ENCODE measurements at regions not wholly inside any gene's neighbourhood (a gene's known extent, or its start where the extent isn't known, plus 50 kb on each side); places are given as distances from the start of the nearest gene placed in this dataset.

- no peak for DNase-seq (ENCODE audit: low read depth in 2 of 2)
These were observed 319.1 kb downstream of the BRD1 start for GRCh38 chr22:49508561-49508960.

DNA sequence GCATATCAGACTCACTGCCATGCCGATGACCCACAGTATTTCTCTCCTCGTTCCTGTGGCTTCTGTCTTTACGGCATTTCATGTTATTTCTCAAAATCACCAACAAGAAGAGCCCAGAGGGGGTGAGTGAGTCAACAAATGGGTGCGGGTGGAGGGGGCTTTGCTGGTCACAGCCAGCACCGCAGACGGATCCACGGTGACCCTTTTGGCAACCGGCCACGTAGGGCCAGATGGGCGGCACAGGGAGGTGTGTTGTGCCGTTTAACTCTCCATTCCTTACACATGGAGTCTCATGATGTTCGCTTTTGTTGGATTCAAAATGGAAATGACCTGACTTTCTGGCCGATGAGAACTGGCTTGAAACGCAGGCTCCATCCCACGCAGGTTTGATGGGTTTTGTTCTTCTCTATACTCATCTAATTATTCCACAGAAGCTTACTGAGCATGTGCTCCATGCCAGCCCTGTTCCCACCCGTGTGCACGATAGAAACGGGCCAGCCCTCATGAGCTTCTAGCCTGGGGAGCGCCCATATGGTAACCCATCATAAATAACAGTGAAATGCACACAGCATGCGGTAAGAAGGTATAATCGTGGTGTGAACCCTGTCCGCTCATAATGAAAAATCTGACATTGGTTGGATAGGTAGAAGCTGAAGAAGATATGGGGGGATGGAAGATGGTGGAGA lies 319.9 kb downstream of the BRD1 start:
- no peak for DNase-seq (ENCODE audit: low read depth in 2 of 2)

GRCh38 chr22:49506010-49506400 lies 321.7 kb downstream of the BRD1 start:
- no peak for DNase-seq (ENCODE audit: low read depth in 2 of 2)

- no peak for DNase-seq (ENCODE audit: low read depth in 2 of 2)
These were observed 322.2 kb downstream of the BRD1 start for GRCh38 chr22:49505337-49506009.

- DNase-seq (ENCODE audit: low read depth in 2 of 2): no peak
These were observed 323.7 kb downstream of the BRD1 start for GRCh38 chr22:49503896-49504521.

DNA sequence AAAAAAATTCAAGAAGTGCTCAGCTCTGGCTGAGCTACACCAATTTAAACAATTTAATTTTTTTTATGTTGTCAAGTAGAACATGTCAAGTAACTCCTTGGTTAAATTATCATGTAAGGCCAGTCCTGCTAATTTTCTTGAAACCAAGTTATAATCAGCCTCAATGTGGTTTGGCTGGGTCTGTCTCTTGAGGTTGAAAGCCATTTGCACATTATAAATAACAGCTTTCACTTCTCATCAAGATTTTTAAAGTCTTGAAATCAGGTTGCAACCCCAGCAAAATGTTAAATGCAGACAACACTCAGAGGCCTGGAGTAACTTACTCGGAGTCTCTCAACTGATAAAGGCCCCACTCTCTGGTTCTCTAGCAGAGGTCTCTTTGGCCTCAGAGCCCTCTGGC lies 324.4 kb downstream of the BRD1 start:
- no peak for DNase-seq (ENCODE audit: low read depth in 2 of 2)

DNA sequence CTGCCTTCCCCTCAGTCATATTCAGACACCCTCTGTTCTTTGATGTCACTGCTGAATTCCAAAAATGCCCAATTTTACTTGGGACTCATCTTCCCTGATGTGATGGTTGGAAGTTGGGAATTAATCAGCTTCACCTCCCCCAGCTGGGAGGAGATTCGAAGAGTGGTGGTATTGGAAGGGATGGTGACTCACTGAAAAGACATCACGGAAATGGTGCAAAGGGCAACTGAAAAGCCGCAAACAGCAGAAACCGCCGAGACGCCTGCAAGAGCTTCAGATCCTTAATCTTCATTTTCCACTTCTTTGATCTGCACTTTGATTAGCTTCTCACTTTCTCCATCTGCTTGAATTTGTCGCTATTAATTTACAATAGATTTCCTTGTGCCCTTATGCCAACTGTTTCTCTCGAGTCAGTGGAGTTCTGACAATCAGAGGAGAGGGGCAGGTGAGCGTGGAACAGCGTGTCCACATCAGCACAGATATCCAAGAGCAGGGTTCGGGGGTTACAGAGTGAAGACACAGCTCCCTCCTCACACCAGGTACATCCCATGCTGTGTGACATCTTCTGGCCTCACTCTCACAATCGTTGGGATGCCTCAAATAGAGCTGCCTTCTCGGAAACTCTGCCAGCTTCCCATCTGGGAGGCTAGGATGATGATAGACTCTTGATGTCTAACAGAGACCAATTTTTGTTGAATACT lies 325.4 kb downstream of the BRD1 start:
- no peak for DNase-seq (ENCODE audit: low read depth in 2 of 2)

DNA sequence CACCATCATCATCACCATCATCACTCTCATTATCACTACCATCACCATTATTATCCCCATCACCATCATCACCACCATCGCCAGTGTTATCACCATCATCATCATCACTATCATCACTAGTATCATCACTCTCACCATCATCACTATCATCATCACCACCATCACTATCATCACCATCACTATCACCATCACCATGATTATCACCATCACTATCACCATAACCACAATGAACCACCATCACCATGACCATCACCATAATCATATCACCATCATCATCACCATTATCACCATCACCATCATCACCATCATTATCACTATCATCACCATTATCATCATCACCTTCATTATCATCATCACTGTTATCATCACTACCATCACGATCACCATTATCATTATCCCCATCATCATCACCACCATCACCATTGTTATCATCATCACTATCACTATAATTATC lies 326.7 kb downstream of the BRD1 start:
- DNase-seq (ENCODE audit: low read depth in 2 of 2): no peak

- no peak for DNase-seq (ENCODE audit: low read depth in 2 of 2)
These were observed 327.6 kb downstream of the BRD1 start for GRCh38 chr22:49500076-49500460.

DNA sequence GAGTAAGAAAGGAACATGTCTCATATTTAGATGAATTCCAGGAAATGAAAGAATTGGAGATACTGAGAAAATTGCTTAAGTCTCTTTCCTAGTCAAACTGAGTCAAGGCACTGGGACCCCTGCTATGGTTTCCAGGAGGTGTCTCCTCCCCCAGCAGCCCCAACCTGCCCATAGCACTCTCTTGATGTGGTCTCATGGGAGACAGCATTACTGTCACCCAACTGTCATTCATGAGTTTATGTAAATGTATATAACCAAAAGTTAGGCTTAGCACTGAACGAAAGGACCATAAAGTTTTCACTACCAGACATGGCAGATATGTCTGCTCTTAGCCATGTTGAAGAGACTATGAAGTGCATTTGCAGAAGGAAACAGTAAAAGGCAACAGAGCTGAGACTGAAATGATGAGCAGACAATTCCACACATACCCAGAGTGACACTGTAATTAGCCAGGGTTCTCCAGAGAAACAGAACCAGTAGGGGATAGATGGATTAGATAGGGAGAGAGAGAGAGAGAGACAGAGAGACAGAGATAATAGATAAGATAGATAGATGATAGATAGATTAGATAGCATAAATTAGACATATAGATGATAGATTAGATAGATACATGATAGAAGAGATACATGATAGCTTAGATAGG lies 328.1 kb downstream of the BRD1 start:
- DNase-seq (ENCODE audit: low read depth in 2 of 2): no peak

- no peak for DNase-seq (ENCODE audit: low read depth in 2 of 2)
These were observed 330.4 kb downstream of the BRD1 start for GRCh38 chr22:49497266-49497665.

GRCh38 chr22:49494555-49494954 lies 333.1 kb downstream of the BRD1 start:
- no peak for DNase-seq (ENCODE audit: low read depth in 2 of 2)

DNA sequence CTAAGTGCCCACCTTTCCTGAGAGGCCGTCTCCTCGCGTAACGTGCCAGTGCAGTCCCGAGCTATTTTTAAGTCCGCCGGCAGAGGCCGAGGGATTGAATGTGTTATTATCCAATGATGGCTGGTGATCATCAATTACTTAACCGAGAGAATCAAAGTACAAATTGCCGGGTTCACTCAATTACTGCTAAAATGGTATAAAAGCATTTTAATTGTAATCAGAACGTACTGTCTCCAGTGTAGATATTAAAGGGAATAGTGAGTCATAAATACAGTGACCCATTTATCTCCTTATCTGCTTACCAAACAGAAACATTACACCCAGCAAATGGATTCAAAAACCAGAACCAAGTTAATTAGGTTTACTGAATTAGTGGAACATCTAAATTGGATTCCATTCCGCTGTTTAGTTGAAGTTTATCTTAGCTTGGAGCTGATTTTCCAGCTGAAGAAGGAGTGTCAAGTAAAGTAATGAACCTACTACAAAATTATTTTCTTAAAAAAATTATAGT lies 334.9 kb downstream of the BRD1 start:
- no peak for DNase-seq (ENCODE audit: low read depth in 2 of 2)

GRCh38 chr22:49492308-49492707 lies 335.4 kb downstream of the BRD1 start:
- no peak for DNase-seq (ENCODE audit: low read depth in 2 of 2)

DNA sequence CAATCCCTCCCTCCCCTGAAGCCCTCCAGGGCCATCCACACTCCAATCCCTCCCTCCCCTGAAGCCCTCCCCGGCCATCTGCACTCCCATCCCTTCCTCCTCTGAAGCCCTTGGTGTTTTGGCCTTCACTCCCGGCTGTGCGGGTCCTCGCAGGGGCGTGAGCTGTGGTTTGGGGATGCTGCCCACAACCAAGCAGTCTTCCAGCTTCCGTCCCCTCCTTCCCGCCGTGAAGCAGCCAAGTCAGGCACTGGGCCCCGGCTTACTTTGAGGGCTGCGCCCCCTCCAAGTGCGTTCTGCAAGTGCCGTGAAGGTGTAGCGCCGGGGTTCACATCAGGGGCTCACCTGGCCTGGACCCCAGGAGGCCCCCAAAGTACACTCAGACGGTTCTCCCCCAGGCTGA lies 335.9 kb downstream of the BRD1 start:
- no peak for DNase-seq (ENCODE audit: low read depth in 2 of 2)

DNA sequence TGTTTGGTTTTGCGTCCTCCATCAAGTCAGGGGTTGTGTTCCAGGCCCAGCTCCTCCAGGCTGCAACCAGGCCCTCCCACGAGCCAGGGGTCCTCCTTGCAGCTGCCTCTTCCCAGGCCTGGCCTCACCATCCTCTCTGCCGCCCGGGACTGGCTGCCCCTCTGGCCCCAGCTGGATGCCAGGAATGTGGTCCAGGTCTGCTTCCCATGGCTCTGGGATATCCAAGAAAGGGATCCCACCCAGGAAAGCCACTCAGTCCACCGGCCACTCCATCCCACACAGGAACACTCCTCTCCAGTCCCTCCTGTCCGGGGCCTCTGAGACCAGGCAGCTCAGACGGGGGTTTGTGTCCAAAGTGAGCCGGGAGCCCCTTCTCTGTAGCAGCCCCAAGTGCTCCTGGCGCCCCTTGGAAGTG lies 336.4 kb downstream of the BRD1 start:
- DNase-seq (ENCODE audit: low read depth in 2 of 2): no peak

DNA sequence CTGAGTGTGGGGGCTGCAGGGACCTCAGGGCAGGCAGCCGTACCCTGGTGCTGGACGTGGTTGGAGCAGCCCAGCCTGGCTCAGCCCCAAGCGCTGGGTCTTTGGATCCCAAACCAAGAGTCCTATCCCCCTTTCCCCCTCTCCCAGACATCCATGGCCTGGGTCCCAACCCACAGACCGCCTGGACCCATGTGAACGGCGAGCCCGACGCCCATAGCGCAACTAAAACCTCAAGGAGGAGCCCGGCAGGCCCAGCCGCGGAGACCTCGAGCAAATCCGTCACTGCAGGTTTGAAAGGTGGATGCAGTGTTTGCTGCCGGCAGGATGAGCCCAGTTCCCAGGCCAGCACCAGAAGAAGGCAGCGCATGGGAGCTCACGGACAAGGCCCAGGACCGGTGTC lies 337.0 kb downstream of the BRD1 start:
- no peak for DNase-seq (ENCODE audit: low read depth in 2 of 2)

GRCh38 chr22:49489821-49490220 lies 337.9 kb downstream of the BRD1 start:
- DNase-seq (ENCODE audit: low read depth in 2 of 2): no peak

- DNase-seq (ENCODE audit: low read depth in 2 of 2): no peak
These were observed 338.7 kb downstream of the BRD1 start for GRCh38 chr22:49488943-49489342.

GRCh38 chr22:49487950-49488349 lies 339.7 kb downstream of the BRD1 start:
- DNase-seq (ENCODE audit: low read depth in 2 of 2): no peak

- no peak for DNase-seq (ENCODE audit: low read depth in 2 of 2)
These were observed 341.4 kb downstream of the BRD1 start for GRCh38 chr22:49486225-49486624.

GRCh38 chr22:49483946-49484345 lies 343.7 kb downstream of the BRD1 start:
- DNase-seq (ENCODE audit: low read depth in 2 of 2): no peak
